ENCODE measurements at regions not wholly inside any gene's neighbourhood (a gene's known extent, or its start where the extent isn't known, plus 50 kb on each side); places are given as distances from the start of the nearest gene placed in this dataset.

GRCh38 chr7:106196460-106197021 is 84.4 kb upstream of the SYPL1 start:
- TF ChIP-seq, protein P1, sequence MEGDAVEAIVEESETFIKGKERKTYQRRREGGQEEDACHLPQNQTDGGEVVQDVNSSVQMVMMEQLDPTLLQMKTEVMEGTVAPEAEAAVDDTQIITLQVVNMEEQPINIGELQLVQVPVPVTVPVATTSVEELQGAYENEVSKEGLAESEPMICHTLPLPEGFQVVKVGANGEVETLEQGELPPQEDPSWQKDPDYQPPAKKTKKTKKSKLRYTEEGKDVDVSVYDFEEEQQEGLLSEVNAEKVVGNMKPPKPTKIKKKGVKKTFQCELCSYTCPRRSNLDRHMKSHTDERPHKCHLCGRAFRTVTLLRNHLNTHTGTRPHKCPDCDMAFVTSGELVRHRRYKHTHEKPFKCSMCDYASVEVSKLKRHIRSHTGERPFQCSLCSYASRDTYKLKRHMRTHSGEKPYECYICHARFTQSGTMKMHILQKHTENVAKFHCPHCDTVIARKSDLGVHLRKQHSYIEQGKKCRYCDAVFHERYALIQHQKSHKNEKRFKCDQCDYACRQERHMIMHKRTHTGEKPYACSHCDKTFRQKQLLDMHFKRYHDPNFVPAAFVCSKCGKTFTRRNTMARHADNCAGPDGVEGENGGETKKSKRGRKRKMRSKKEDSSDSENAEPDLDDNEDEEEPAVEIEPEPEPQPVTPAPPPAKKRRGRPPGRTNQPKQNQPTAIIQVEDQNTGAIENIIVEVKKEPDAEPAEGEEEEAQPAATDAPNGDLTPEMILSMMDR (IDR thresholded peaks at IDR 0.05): no peak
- TF ChIP-seq POLR2A (IDR thresholded peaks at IDR 0.05): no peak
- TF ChIP-seq POLR2AphosphoS5 (IDR thresholded peaks at IDR 0.05): peak; percentile 81

Measured in prostate gland (tissue), 2 donors.